ENCODE measurements at regions not wholly inside any gene's neighbourhood (a gene's known extent, or its start where the extent isn't known, plus 50 kb on each side); places are given as distances from the start of the nearest gene placed in this dataset.

DNA sequence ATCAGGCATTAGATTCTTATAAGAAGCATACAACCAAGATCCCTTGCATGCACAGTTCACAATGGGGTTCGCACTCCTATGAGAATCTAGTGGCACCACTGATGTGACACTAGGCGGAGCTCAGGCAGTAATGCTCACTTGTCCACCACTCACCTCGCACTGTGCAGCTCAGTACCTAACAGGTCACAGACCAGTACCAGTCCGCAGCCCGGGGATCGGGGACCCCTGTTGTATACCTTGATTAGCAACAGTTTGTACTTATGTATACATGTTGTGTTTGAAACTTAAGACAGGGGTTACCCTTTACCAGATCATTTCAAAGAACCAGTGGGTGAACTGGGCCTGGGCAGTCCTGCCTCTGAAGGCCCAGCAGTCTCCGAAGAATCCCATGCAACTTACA is 103.7 kb downstream of the PMP22 start:
- no peak for TF ChIP-seq POLR2A (IDR thresholded peaks at IDR 0.05; ENCODE audit: extremely low read depth, insufficient read length)
- TF ChIP-seq, protein P1, sequence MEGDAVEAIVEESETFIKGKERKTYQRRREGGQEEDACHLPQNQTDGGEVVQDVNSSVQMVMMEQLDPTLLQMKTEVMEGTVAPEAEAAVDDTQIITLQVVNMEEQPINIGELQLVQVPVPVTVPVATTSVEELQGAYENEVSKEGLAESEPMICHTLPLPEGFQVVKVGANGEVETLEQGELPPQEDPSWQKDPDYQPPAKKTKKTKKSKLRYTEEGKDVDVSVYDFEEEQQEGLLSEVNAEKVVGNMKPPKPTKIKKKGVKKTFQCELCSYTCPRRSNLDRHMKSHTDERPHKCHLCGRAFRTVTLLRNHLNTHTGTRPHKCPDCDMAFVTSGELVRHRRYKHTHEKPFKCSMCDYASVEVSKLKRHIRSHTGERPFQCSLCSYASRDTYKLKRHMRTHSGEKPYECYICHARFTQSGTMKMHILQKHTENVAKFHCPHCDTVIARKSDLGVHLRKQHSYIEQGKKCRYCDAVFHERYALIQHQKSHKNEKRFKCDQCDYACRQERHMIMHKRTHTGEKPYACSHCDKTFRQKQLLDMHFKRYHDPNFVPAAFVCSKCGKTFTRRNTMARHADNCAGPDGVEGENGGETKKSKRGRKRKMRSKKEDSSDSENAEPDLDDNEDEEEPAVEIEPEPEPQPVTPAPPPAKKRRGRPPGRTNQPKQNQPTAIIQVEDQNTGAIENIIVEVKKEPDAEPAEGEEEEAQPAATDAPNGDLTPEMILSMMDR (IDR thresholded peaks at IDR 0.05; ENCODE audit: low read depth, low read length), result no peak
- TF ChIP-seq MYC (IDR thresholded peaks at IDR 0.05; ENCODE audit: low read depth, low read length), result no peak
- TF ChIP-seq, protein P2, sequence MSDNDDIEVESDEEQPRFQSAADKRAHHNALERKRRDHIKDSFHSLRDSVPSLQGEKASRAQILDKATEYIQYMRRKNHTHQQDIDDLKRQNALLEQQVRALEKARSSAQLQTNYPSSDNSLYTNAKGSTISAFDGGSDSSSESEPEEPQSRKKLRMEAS (IDR thresholded peaks at IDR 0.05; ENCODE audit: low read depth, low read length), result no peak

All from NB4 (cell line).